ENCODE measurements at regions not wholly inside any gene's neighbourhood (a gene's known extent, or its start where the extent isn't known, plus 50 kb on each side); places are given as distances from the start of the nearest gene placed in this dataset.

DNA sequence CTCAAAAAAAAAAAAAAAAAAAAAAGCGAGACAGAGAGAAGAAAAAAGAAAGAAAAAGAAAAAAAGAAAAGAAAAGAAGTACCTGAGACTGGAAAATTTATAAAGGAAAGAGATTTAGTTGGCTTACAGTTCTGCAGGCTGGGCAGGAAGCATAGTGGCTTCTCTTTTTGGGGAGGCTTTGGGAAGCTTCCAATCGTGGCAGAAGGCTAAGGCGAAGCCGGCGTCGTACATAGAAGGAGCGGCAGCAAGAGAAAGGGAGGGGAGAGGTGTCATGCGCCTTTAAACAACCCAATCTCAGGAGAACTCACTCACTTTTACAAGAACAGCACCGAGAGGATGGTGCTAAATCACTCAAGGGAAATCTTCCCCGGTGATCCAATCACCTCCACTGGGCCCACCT, 272.1 kb upstream of the FOXK1 start:
- TF ChIP-seq POLR2A (IDR thresholded peaks at IDR 0.05), result no peak
- TF ChIP-seq CTCF (IDR thresholded peaks at IDR 0.05 in 8 of 11, conservative IDR thresholded peaks at IDR 0.05 in 3 of 11), result no peak
